CD14-positive monocyte (primary cell): ENCODE measurements at regions not wholly inside any gene's neighbourhood (a gene's known extent, or its start where the extent isn't known, plus 50 kb on each side); places are given as distances from the start of the nearest gene placed in this dataset.

Source experiments
- DNase-seq, 3 donors: peaks; one replicate each; pipeline ENCODE4 v3.0.0-alpha.2; 2011 to 2022
- H2AFZ ChIP-seq: 2 replicates; pipeline ENCODE4 v1.6.0; 2012; ENCODE audit warnings: mild to moderate bottlenecking, low read depth, low read length, inconsistent platforms; ENCODE audit not compliant: insufficient read depth, poor library complexity, severe bottlenecking
- H3K27ac ChIP-seq, 2 donors: 1 replicate in 1 of 2; 2 replicates in 1 of 2; pipeline ENCODE4 v1.5.1; 2012 to 2013; ENCODE audit warnings: low read length in 2 of 2, control low read depth in 1 of 2, inconsistent platforms in 1 of 2, low read depth in 1 of 2, mild to moderate bottlenecking in 1 of 2
- H3K27me3 ChIP-seq, 2 donors: one replicate each; pipeline versions ENCODE4 v1.6.0 to v1.6.1; 2011 to 2013; ENCODE audit warnings: low read length in 2 of 2; ENCODE audit not compliant: control insufficient read depth in 2 of 2, insufficient read depth in 2 of 2
- H3K36me3 ChIP-seq, 2 donors: replicated peaks in 1 of 2; 1 replicate in 1 of 2; 2 replicates in 1 of 2; pipeline versions ENCODE4 v1.5.1 to v1.6.1; 2012 to 2013; ENCODE audit warnings: low read length in 2 of 2, control low read depth in 1 of 2, inconsistent platforms in 1 of 2, mild to moderate bottlenecking in 1 of 2; ENCODE audit not compliant: insufficient read depth in 2 of 2, control insufficient read depth in 1 of 2
- H3K4me1 ChIP-seq, 2 donors: 1 replicate in 1 of 2; 2 replicates in 1 of 2; pipeline versions ENCODE4 v1.5.1 to v1.6.1; 2012 to 2013; ENCODE audit warnings: low read length in 2 of 2, control low read depth in 1 of 2, inconsistent platforms in 1 of 2, mild to moderate bottlenecking in 1 of 2, moderate library complexity in 1 of 2; ENCODE audit not compliant: insufficient read depth in 2 of 2, control insufficient read depth in 1 of 2
- H3K4me2 ChIP-seq: replicated peaks from 2 replicates; pipeline ENCODE3; 2012; ENCODE audit warnings: low read length, moderate library complexity, mild to moderate bottlenecking; ENCODE audit not compliant: poor library complexity, severe bottlenecking; ENCODE audit errors: extremely low read depth
- H3K4me3 ChIP-seq, 3 experiments: fragments of 200-600 bp in 1 of 3; sonication (generic) in 1 of 3; replicated peaks in 1 of 3; 1 replicate in 2 of 3; 2 replicates in 1 of 3; pipeline ENCODE4 v1.5.1; 2011 to 2013; ENCODE audit warnings: low read length in 3 of 3, mild to moderate bottlenecking in 3 of 3, control low read depth in 2 of 3, low read depth in 2 of 3, inconsistent platforms in 1 of 3, moderate library complexity in 1 of 3
- H3K79me2 ChIP-seq: 2 replicates; pipeline ENCODE4 v1.6.0; 2012; ENCODE audit warnings: mild to moderate bottlenecking, control low read depth, inconsistent platforms, low read length, moderate library complexity; ENCODE audit not compliant: insufficient read depth
- H3K9ac ChIP-seq: 2 replicates; pipeline ENCODE4 v1.6.0; 2017; ENCODE audit warnings: low read length, mild to moderate bottlenecking; ENCODE audit not compliant: insufficient read depth, poor library complexity, severe bottlenecking
- H3K9me3 ChIP-seq, 2 donors: replicated peaks in 1 of 2; 1 replicate in 1 of 2; 2 replicates in 1 of 2; pipeline versions ENCODE4 v1.5.1 to v1.6.1; 2012 to 2013; ENCODE audit warnings: low read length in 2 of 2, control low read depth in 1 of 2; ENCODE audit not compliant: control insufficient read depth in 1 of 2, insufficient read depth in 1 of 2
- H4K20me1 ChIP-seq: 2 replicates; pipeline ENCODE4 v1.6.0; 2012; ENCODE audit warnings: mild to moderate bottlenecking, low read length, control low read depth, moderate library complexity; ENCODE audit not compliant: insufficient read depth
- H3K27ac Mint-ChIP-seq, 7 donors: one replicate each; pipeline ENCODE4 v1.8.0; 2020; ENCODE audit warnings: mild to moderate bottlenecking in 7 of 7, mixed read lengths in 7 of 7, moderate library complexity in 6 of 7, inconsistent platforms in 2 of 7
- H3K27me3 Mint-ChIP-seq, 3 donors: one replicate each; pipeline ENCODE4 v1.8.0; 2021 to 2022; ENCODE audit warnings: low read depth in 3 of 3, mild to moderate bottlenecking in 3 of 3, mixed read lengths in 3 of 3, moderate library complexity in 3 of 3, inconsistent platforms in 1 of 3
- H3K36me3 Mint-ChIP-seq, 2 donors: one replicate each; pipeline ENCODE4 v1.8.0; 2020; ENCODE audit warnings: mixed read lengths in 2 of 2, inconsistent platforms in 1 of 2, mild to moderate bottlenecking in 1 of 2
- H3K4me1 Mint-ChIP-seq: one replicate; pipeline ENCODE4 v1.8.0; 2020; ENCODE audit warnings: mild to moderate bottlenecking, mixed read lengths
- H3K4me3 Mint-ChIP-seq, 2 donors: one replicate each; pipeline ENCODE4 v1.8.0; 2020; ENCODE audit warnings: mild to moderate bottlenecking in 2 of 2, mixed read lengths in 2 of 2, moderate library complexity in 1 of 2
- H3K9me3 Mint-ChIP-seq, 7 donors: one replicate each; pipeline ENCODE4 v1.8.0; 2020 to 2022; ENCODE audit warnings: mixed read lengths in 7 of 7, mild to moderate bottlenecking in 6 of 7, moderate library complexity in 6 of 7, inconsistent platforms in 2 of 7
- WGBS: methylation state at CpG from one replicate; pipeline ENCODE4 v1.1.5; 2013; ENCODE audit warnings: missing lambda C conversion rate; ENCODE audit not compliant: insufficient coverage; 5-methylcytosine and 5-hydroxymethylcytosine counted together
- intact Hi-C, 2 donors: fragments of 100-400 bp; cut with micrococcal nuclease; formaldehyde crosslinking; loops; one replicate each; pipeline versions ENCODE4 v1.15.0 to v1.15.1; 2023
- TF ChIP-seq, protein P1 (sequence below): fragments of 200-600 bp; IDR thresholded peaks from one replicate; pipeline ENCODE4 v1.8.0; 2022; ENCODE audit warnings: antibody characterized with exemption, mild to moderate bottlenecking

DNA sequence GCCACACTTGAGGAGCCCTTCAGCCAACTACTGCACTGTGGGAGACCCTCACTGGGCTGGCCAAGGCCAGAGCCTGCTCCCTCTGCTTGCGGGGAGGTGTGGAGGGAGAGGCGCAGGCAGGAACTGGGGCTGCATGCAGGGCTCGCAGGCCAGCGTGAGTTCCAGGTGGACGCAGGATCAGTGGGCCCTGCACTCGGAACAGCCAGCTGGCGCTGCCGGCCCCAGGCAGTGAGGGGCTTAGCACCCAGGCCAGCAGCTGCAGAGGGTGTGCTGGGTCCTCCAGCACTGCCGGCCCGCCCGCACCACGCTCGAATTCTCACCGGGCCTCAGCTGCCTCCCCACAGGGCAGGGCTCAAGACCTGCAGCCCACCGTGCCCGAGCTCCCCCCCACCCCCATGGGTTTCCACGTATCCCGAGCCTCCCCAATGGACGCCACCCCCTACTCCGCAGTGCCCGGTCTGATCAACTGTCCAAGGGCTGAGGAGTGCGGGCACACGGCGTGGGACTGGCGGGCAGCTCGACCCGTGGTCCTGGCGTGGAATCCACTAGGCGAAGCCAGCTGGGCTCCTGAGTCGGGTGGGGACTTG, 1293.8 kb upstream of the PCDH9 start:
- H4K20me1 ChIP-seq, result no peaks in the 10 kb centered on the region
- Mint-ChIP-seq H3K36me3 (no peaks in the 10 kb centered on the region), H3K9me3 (peaks cover 4 to 24% (median 18%) of the 10 kb centered on the region in 7 donors), H3K27ac (no peak overlapping the region), H3K27me3 (no peaks in the 10 kb centered on the region), H3K4me1 (no peaks in the 10 kb centered on the region), H3K4me3 (no peak overlapping the region)
- H3K36me3 ChIP-seq, result no peaks in the 10 kb centered on the region
- no peaks in the 10 kb centered on the region for H3K4me1 ChIP-seq
- no peak for DNase-seq
- H3K27ac ChIP-seq, result no peak overlapping the region
- WGBS, result 91% methylated on average over 29 of the region's 30 CpGs
- intact Hi-C loops, result no loop called here
- no peaks in the 10 kb centered on the region for H3K79me2 ChIP-seq
- no peak overlapping the region for H3K4me2 ChIP-seq
- no peaks in the 10 kb centered on the region for H3K27me3 ChIP-seq
- H3K4me3 ChIP-seq, result no peak overlapping the region
- peaks cover 9 to 21% of the 10 kb centered on the region in 2 donors for H3K9me3 ChIP-seq
- H2AFZ ChIP-seq, result no peak overlapping the region
- no peak overlapping the region for H3K9ac ChIP-seq
- TF ChIP-seq, protein P1, sequence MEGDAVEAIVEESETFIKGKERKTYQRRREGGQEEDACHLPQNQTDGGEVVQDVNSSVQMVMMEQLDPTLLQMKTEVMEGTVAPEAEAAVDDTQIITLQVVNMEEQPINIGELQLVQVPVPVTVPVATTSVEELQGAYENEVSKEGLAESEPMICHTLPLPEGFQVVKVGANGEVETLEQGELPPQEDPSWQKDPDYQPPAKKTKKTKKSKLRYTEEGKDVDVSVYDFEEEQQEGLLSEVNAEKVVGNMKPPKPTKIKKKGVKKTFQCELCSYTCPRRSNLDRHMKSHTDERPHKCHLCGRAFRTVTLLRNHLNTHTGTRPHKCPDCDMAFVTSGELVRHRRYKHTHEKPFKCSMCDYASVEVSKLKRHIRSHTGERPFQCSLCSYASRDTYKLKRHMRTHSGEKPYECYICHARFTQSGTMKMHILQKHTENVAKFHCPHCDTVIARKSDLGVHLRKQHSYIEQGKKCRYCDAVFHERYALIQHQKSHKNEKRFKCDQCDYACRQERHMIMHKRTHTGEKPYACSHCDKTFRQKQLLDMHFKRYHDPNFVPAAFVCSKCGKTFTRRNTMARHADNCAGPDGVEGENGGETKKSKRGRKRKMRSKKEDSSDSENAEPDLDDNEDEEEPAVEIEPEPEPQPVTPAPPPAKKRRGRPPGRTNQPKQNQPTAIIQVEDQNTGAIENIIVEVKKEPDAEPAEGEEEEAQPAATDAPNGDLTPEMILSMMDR, result no peak

DNA sequence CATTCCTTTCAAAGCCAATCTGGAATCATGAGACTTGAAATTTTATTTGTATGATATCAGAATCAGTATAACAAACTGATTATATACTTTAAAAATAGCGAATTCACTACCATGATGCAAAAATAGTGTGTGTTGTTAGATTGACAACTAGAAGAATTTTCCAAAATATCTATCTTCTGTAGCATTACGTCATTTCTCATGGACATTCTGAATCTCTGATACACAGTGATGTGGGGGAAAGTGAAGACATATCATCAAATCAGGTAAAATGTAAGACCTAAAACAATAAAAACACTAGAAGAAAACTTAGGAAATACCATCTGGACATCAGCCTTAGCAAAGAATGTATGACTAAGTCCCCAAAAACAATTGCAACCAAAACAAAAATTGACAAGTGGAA, 1292.0 kb upstream of the PCDH9 start:
- no peak overlapping the region for H3K4me2 ChIP-seq
- no peaks in the 10 kb centered on the region for H3K27me3 ChIP-seq
- intact Hi-C loops, result no loop called here
- H2AFZ ChIP-seq, result no peak overlapping the region
- no peaks in the 10 kb centered on the region for H3K4me1 ChIP-seq
- no CpG with 5 or more reads among the region's 2 CpGs for WGBS
- no peak overlapping the region for H3K27ac ChIP-seq
- H3K9ac ChIP-seq, result no peak overlapping the region
- H3K9me3 ChIP-seq, result peaks cover 9 to 21% of the 10 kb centered on the region in 2 donors
- H3K9me3 Mint-ChIP-seq, result peaks cover 4 to 24% (median 16%) of the 10 kb centered on the region in 7 donors
- H3K4me3 ChIP-seq, result no peak overlapping the region
- no peak for DNase-seq
- no peaks in the 10 kb centered on the region for H4K20me1 ChIP-seq
- H3K36me3 ChIP-seq, result no peaks in the 10 kb centered on the region
- no peaks in the 10 kb centered on the region for H3K27me3 Mint-ChIP-seq
- H3K4me1 Mint-ChIP-seq, result no peaks in the 10 kb centered on the region
- H3K36me3 Mint-ChIP-seq, result no peaks in the 10 kb centered on the region
- no peak overlapping the region for H3K4me3 Mint-ChIP-seq
- TF ChIP-seq, protein P1, result no peak
- no peaks in the 10 kb centered on the region for H3K79me2 ChIP-seq
- no peak overlapping the region for H3K27ac Mint-ChIP-seq
